IMR-90 (cell line): ENCODE measurements at regions not wholly inside any gene's neighbourhood (a gene's known extent, or its start where the extent isn't known, plus 50 kb on each side); places are given as distances from the start of the nearest gene placed in this dataset.

Experiments
- ATAC-seq: fragments of 200-7000 bp; cut with Tn5 transposase; 2 replicates; pipeline ENCODE4 v1.9.1; 2020; ENCODE audit warnings: low read depth, mild to moderate bottlenecking, moderate library complexity
- BruUV-seq: library from RNA; stranded (reverse); fragments of 400-500 nt; replicated peaks from 2 replicates; lab custom pipeline; 2021; lab: Mats Ljungman, UMichigan
- CTCF ChIA-PET: fragments of 300-600 bp; formaldehyde crosslinking; extraction: SDS; loops from one replicate; lab custom pipeline; 2021; ENCODE audit warnings: antibody characterized with exemption; lab: Yijun Ruan, JAX
- POLR2A ChIA-PET: fragments of 300-600 bp; sonication (Branson Sonifier 250); formaldehyde crosslinking; loops from one replicate; lab custom pipeline; 2022; ENCODE audit warnings: antibody characterized with exemption; ENCODE audit not compliant: unreplicated experiment; lab: Charles Lee
- DNase-seq: peaks from one replicate; pipeline ENCODE4 v3.0.0; 2013
- H2AFZ ChIP-seq: replicated peaks from 2 replicates; pipeline ENCODE3; 2013; ENCODE audit warnings: low read length, mild to moderate bottlenecking; ENCODE audit not compliant: poor library complexity
- H2AK5ac ChIP-seq: 2 replicates; pipeline ENCODE4 v1.6.1; 2013; ENCODE audit warnings: low read depth, low read length, inconsistent platforms
- H2AK9ac ChIP-seq: replicated peaks from 2 replicates; pipeline ENCODE3; 2013; ENCODE audit warnings: mild to moderate bottlenecking, low read depth, low read length, moderate library complexity; ENCODE audit not compliant: poor library complexity
- H2BK120ac ChIP-seq: 2 replicates; pipeline ENCODE4 v1.6.1; 2013; ENCODE audit warnings: low read depth, low read length, inconsistent platforms
- H2BK15ac ChIP-seq: 3 replicates; pipeline ENCODE4 v1.6.1; 2013; ENCODE audit warnings: low read depth, low read length, inconsistent platforms
- H2BK20ac ChIP-seq: 2 replicates; pipeline ENCODE4 v1.6.1; 2013; ENCODE audit warnings: low read depth, mild to moderate bottlenecking, inconsistent platforms, low read length, moderate library complexity
- H2BK5ac ChIP-seq: 2 replicates; pipeline ENCODE4 v1.6.1; 2013; ENCODE audit warnings: mild to moderate bottlenecking, low read depth, low read length, inconsistent platforms; ENCODE audit not compliant: poor library complexity, severe bottlenecking
- H3K14ac ChIP-seq: replicated peaks from 2 replicates; pipeline ENCODE4 v1.6.1; 2013; ENCODE audit warnings: low read depth, low read length, inconsistent platforms
- H3K18ac ChIP-seq: 2 replicates; pipeline ENCODE4 v1.6.1; 2013; ENCODE audit warnings: low read depth, low read length, control low read depth
- H3K23ac ChIP-seq: 2 replicates; pipeline ENCODE4 v1.6.1; 2013; ENCODE audit warnings: low read depth, low read length, inconsistent platforms
- H3K27ac ChIP-seq: 2 replicates; pipeline ENCODE4 v1.5.1; 2013; ENCODE audit warnings: mild to moderate bottlenecking, control low read depth, low read length; ENCODE audit not compliant: insufficient read depth
- H3K27me3 ChIP-seq: 2 replicates; pipeline ENCODE4 v1.6.1; 2013; ENCODE audit warnings: low read length; ENCODE audit not compliant: control insufficient read depth, insufficient read depth
- H3K36me3 ChIP-seq: 2 replicates; pipeline ENCODE4 v1.6.1; 2013; ENCODE audit warnings: low read length, mixed read lengths; ENCODE audit not compliant: control insufficient read depth, insufficient read depth
- H3K4ac ChIP-seq: 2 replicates; pipeline ENCODE4 v1.6.1; 2013; ENCODE audit warnings: low read depth, low read length, inconsistent platforms
- H3K4me1 ChIP-seq: 2 replicates; pipeline ENCODE4 v1.6.1; 2013; ENCODE audit warnings: low read length, mixed read lengths; ENCODE audit not compliant: control insufficient read depth, insufficient read depth
- H3K4me2 ChIP-seq: 2 replicates; pipeline ENCODE4 v1.6.1; 2013; ENCODE audit warnings: low read depth, mild to moderate bottlenecking, control low read depth, low read length, moderate library complexity
- H3K4me3 ChIP-seq: 2 replicates; pipeline ENCODE4 v1.5.1; 2013; ENCODE audit warnings: low read depth, mild to moderate bottlenecking, control low read depth, low read length, moderate library complexity; ENCODE audit not compliant: insufficient read depth
- H3K56ac ChIP-seq: 2 replicates; pipeline ENCODE4 v1.6.1; 2013; ENCODE audit warnings: low read length, inconsistent platforms; ENCODE audit not compliant: insufficient read depth; ENCODE audit errors: extremely low read depth
- H3K79me1 ChIP-seq, 2 experiments: 2 replicates each; pipeline ENCODE4 v1.6.1; 2013; ENCODE audit warnings: low read length in 2 of 2, inconsistent platforms in 1 of 2, low read depth in 1 of 2
- H3K9ac ChIP-seq: 2 replicates; pipeline ENCODE4 v1.6.1; 2013; ENCODE audit warnings: low read depth, low read length, control low read depth
- H3K9me1 ChIP-seq: 2 replicates; pipeline ENCODE4 v1.6.1; 2013; ENCODE audit warnings: low read length, inconsistent platforms; ENCODE audit not compliant: insufficient read depth
- H3K9me3 ChIP-seq: 2 replicates; pipeline ENCODE4 v1.6.1; 2013; ENCODE audit warnings: low read length; ENCODE audit not compliant: control insufficient read depth, insufficient read depth
- H4K20me1 ChIP-seq: 2 replicates; pipeline ENCODE4 v1.6.1; 2013; ENCODE audit warnings: low read length, inconsistent platforms; ENCODE audit not compliant: insufficient read depth
- H4K5ac ChIP-seq: 2 replicates; pipeline ENCODE4 v1.6.1; 2013; ENCODE audit warnings: mild to moderate bottlenecking, low read depth, low read length, control low read depth
- H4K8ac ChIP-seq, 2 experiments: 2 replicates each; pipeline ENCODE4 v1.6.1; 2013; ENCODE audit warnings: low read depth in 2 of 2, low read length in 2 of 2, control low read depth in 1 of 2, inconsistent platforms in 1 of 2
- H4K91ac ChIP-seq: 2 replicates; pipeline ENCODE4 v1.6.1; 2013; ENCODE audit warnings: low read depth, low read length, inconsistent platforms; ENCODE audit not compliant: insufficient read depth
- MAZ ChIP-seq: IDR thresholded peaks from 2 replicates; pipeline ENCODE4 v1.6.1; 2012; ENCODE audit warnings: low read depth, mild to moderate bottlenecking, low read length, improper control_type of control experiment, moderate library complexity, borderline replicate concordance
- MXI1 ChIP-seq: IDR thresholded peaks from 2 replicates; pipeline ENCODE4 v1.6.1; 2012; ENCODE audit warnings: low read depth, mild to moderate bottlenecking, low read length, moderate library complexity, borderline replicate concordance
- SMC3 ChIP-seq: fragments of 150-350 bp; IDR thresholded peaks from 2 replicates; pipeline ENCODE4 v1.6.1; 2016; ENCODE audit warnings: low read depth, mild to moderate bottlenecking, antibody characterized with exemption, low read length, moderate library complexity
- WGBS, 2 experiments: methylation state at CpG; one replicate each; pipeline versions ENCODE4 v1.1.5 to v1.1.7; 2013; ENCODE audit warnings: missing lambda C conversion rate in 2 of 2; ENCODE audit not compliant: insufficient read length in 1 of 2; ENCODE audit errors: extremely low coverage in 2 of 2; 5-methylcytosine and 5-hydroxymethylcytosine counted together
- dilution Hi-C: fragments of 300-500 bp; cut with HindIII; formaldehyde crosslinking; loops from one replicate; pipeline ENCODE4 v1.14.3; 2018; ENCODE audit warnings: low sequenced_read_pairs; ENCODE audit not compliant: unreplicated experiment
- in situ Hi-C: fragments of 300-500 bp; cut with MboI; formaldehyde crosslinking; loops from 3 replicates; pipeline ENCODE4 v1.14.3; 2019; ENCODE audit warnings: low sequenced_read_pairs, inconsistent platforms, mixed read lengths
- intact Hi-C: fragments of 100-400 bp; cut with micrococcal nuclease; formaldehyde crosslinking; loops from 2 replicates; pipeline ENCODE4 v1.10.0; 2022

DNA sequence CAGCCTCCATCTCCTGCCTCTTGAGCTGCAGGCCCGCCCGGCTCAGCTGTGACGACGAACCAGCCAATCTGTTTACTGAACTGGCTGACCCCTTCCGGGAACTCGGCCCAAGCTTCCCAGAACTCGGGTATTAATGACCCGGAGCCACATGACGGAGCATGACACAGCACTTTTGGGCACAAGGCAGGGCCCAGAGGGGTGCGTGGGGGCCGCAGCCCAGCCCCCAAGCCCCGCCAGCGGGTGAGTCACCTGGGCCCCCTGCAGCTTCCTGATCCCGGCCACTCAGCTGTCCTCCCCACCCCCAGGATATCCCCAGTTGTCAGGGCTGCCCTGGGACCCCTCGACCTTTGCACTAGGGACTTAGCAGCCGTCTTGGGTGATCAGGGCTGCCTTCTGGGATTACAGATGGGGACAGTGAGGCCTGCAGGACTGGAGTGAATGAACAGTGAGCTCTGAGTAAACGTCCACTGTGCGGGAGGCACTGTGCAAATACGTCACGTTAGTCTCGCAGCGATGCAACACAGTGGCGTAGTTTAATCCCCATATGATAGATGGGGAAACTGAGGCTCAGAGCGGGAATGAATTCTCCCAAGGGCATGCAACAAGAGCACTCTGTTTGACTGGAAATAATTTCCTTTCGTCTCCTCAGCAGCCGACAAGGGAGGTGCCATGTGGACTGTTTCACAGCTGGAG is 102.1 kb downstream of the CEBPB start (continued):
- TF ChIP-seq MAZ, result peak; percentile 91

- 89% methylated on average over 4 of the region's 21 CpGs; no CpG with 5 or more reads in 1 of the 2 experiments for WGBS, 2 experiments
- ATAC-seq, result no peak
- Histone ChIP-seq H3K14ac (peak overlapping the region; percentile 97), H4K91ac (peak overlapping the region; percentile 99), H3K27ac (peak overlapping the region; percentile 90), H3K79me1 (peaks cover 0 to 22% of the 10 kb centered on the region in 2 experiments; a peak in 3 of 4 replicates), H3K18ac (peak overlapping the region; percentile 98), H3K9ac (no peak overlapping the region; the same call in 1 of the 2 replicates), H2AFZ (peak overlapping the region; percentile 64), H3K27me3 (no peaks in the 10 kb centered on the region), H2BK5ac (peak overlapping the region; percentile 85), H2BK120ac (peak overlapping the region; percentile 100), H4K8ac (peak overlapping the region; percentile 87 to 99), H3K9me3 (no peaks in the 10 kb centered on the region), H3K9me1 (peaks cover 19% of the 10 kb centered on the region), H3K4me3 (no peak overlapping the region), H2AK5ac (peak overlapping the region; percentile 100), H2BK15ac (peak overlapping the region; percentile 96; the same call in 2 of the 3 replicates), H3K36me3 (no peaks in the 10 kb centered on the region), H3K56ac (peak overlapping the region; percentile 80; the same call in 1 of the 2 replicates), H4K5ac (peak overlapping the region; percentile 96), H4K20me1 (no peaks in the 10 kb centered on the region), H2AK9ac (peak overlapping the region; percentile 96), H3K4me2 (no peak overlapping the region), H3K4me1 (peaks cover 25% of the 10 kb centered on the region), H3K23ac (peak overlapping the region; percentile 79; the same call in 1 of the 2 replicates), H2BK20ac (peak overlapping the region; percentile 100), H3K4ac (peak overlapping the region; percentile 100)
- intact Hi-C loops (loop anchor here (5.0 kb wide), 1 partner anchor 101 kb away; the partner anchor contains the start of gene CEBPB), dilution Hi-C loops (no loop called here), in situ Hi-C loops (no loop called here)
- TF ChIP-seq MXI1 (no peak), MAZ (no peak), SMC3 (no peak)
- ChIA-PET POLR2A (interaction anchor here (1.1 kb wide), 1 partner anchor 11 kb away, joined by 3 read pairs; no protein-coding TSS in a partner anchor), CTCF (no interaction called here)
- no peak for DNase-seq
- no TSS peak for BruUV-seq
These were observed 102.9 kb downstream of the CEBPB start for GRCh38 chr20:50293284-50294139.
